ENCODE measurements at regions not wholly inside any gene's neighbourhood (a gene's known extent, or its start where the extent isn't known, plus 50 kb on each side); places are given as distances from the start of the nearest gene placed in this dataset.

DNA sequence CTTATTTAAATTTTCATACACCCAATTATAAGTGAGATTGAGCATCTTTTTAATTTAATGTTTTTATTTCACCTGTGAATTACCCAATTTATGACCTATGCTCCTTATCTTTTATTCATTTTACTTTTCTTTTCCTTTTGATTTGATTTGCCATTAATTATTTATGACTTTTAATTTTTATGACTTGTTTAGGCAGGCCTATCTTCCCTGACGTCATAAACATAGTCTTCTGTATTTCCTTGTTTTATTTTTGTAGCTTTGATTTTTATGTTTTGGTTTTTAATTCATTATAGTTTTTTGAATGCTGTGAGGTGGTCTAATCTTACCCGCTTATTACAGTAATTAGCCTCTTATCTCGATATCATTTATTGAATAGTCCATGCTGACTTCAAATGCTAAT lies 467.1 kb upstream of the FAR2 start:
- Histone ChIP-seq H3K4me1 (no peaks in the 10 kb centered on the region), H3K9me3 (no peaks in the 10 kb centered on the region), H3K27me3 (replicated peaks; ENCODE audit: control insufficient read depth, insufficient read depth, low read length) (no peaks in the 10 kb centered on the region), H3K4me3 (ENCODE audit: low read depth, low read length) (no peak overlapping the region), H3K36me3 (ENCODE audit: control insufficient read depth, insufficient read depth, low read length) (no peaks in the 10 kb centered on the region)
- intact Hi-C loops (cut with micrococcal nuclease; ENCODE audit: unreplicated experiment) = no loop called here
- BruUV-seq (replicated peaks) = no TSS peak
- Mint-ChIP-seq H3K36me3 (ENCODE audit: insufficient read depth, unreplicated experiment) (no peaks in the 10 kb centered on the region), H3K4me1 (ENCODE audit: low read depth, unreplicated experiment) (no peaks in the 10 kb centered on the region), H3K4me3 (ENCODE audit: unreplicated experiment) (no peak overlapping the region), H3K9me3 (ENCODE audit: unreplicated experiment) (no peaks in the 10 kb centered on the region), H3K27ac (ENCODE audit: unreplicated experiment) (no peak overlapping the region), H3K27me3 (ENCODE audit: insufficient read depth, unreplicated experiment) (peaks cover 2% of the 10 kb centered on the region)
- DNase-seq = no peak
- CTCF ChIA-PET = no interaction called here
- POLR2A ChIA-PET = no interaction called here
- TF ChIP-seq, protein P1, sequence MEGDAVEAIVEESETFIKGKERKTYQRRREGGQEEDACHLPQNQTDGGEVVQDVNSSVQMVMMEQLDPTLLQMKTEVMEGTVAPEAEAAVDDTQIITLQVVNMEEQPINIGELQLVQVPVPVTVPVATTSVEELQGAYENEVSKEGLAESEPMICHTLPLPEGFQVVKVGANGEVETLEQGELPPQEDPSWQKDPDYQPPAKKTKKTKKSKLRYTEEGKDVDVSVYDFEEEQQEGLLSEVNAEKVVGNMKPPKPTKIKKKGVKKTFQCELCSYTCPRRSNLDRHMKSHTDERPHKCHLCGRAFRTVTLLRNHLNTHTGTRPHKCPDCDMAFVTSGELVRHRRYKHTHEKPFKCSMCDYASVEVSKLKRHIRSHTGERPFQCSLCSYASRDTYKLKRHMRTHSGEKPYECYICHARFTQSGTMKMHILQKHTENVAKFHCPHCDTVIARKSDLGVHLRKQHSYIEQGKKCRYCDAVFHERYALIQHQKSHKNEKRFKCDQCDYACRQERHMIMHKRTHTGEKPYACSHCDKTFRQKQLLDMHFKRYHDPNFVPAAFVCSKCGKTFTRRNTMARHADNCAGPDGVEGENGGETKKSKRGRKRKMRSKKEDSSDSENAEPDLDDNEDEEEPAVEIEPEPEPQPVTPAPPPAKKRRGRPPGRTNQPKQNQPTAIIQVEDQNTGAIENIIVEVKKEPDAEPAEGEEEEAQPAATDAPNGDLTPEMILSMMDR (IDR thresholded peaks at IDR 0.05; ENCODE audit: insufficient read depth in 1 of 2, low read depth in 1 of 2, low read length in 1 of 2, severe bottlenecking in 1 of 2, unreplicated experiment in 1 of 2) = no peak

- Mint-ChIP-seq H3K27me3 (ENCODE audit: insufficient read depth, unreplicated experiment) (peaks cover 2% of the 10 kb centered on the region), H3K4me3 (ENCODE audit: unreplicated experiment) (no peak overlapping the region), H3K36me3 (ENCODE audit: insufficient read depth, unreplicated experiment) (no peaks in the 10 kb centered on the region), H3K4me1 (ENCODE audit: low read depth, unreplicated experiment) (no peaks in the 10 kb centered on the region), H3K27ac (ENCODE audit: unreplicated experiment) (no peak overlapping the region), H3K9me3 (ENCODE audit: unreplicated experiment) (no peaks in the 10 kb centered on the region)
- POLR2A ChIA-PET = no interaction called here
- DNase-seq = no peak
- no peak overlapping the region for H3K4me3 ChIP-seq (ENCODE audit: low read depth, low read length)
- intact Hi-C loops (cut with micrococcal nuclease; ENCODE audit: unreplicated experiment) = no loop called here
- CTCF ChIA-PET = no interaction called here
- H3K27me3 ChIP-seq (replicated peaks; ENCODE audit: control insufficient read depth, insufficient read depth, low read length) = no peaks in the 10 kb centered on the region
- no peaks in the 10 kb centered on the region for H3K36me3 ChIP-seq (ENCODE audit: control insufficient read depth, insufficient read depth, low read length)
- BruUV-seq (replicated peaks) = no TSS peak
- H3K9me3 ChIP-seq = no peaks in the 10 kb centered on the region
- TF ChIP-seq, protein P1 (IDR thresholded peaks at IDR 0.05; ENCODE audit: insufficient read depth in 1 of 2, low read depth in 1 of 2, low read length in 1 of 2, severe bottlenecking in 1 of 2, unreplicated experiment in 1 of 2) = no peak
- no peaks in the 10 kb centered on the region for H3K4me1 ChIP-seq
These were observed 465.7 kb upstream of the FAR2 start for GRCh38 chr12:28683366-28683765.

- DNase-seq = no peak
- Histone ChIP-seq H3K9me3 (no peaks in the 10 kb centered on the region), H3K4me1 (no peaks in the 10 kb centered on the region), H3K27me3 (replicated peaks; ENCODE audit: control insufficient read depth, insufficient read depth, low read length) (no peaks in the 10 kb centered on the region), H3K36me3 (ENCODE audit: control insufficient read depth, insufficient read depth, low read length) (no peaks in the 10 kb centered on the region), H3K4me3 (ENCODE audit: low read depth, low read length) (no peak overlapping the region)
- TF ChIP-seq, protein P1 (IDR thresholded peaks at IDR 0.05; ENCODE audit: insufficient read depth in 1 of 2, low read depth in 1 of 2, low read length in 1 of 2, severe bottlenecking in 1 of 2, unreplicated experiment in 1 of 2) = no peak
- no TSS peak for BruUV-seq (replicated peaks)
- H3K4me1 Mint-ChIP-seq (ENCODE audit: low read depth, unreplicated experiment) = no peaks in the 10 kb centered on the region
- no peak overlapping the region for H3K27ac Mint-ChIP-seq (ENCODE audit: unreplicated experiment)
- peaks cover 4% of the 10 kb centered on the region for H3K27me3 Mint-ChIP-seq (ENCODE audit: insufficient read depth, unreplicated experiment)
- no peaks in the 10 kb centered on the region for H3K9me3 Mint-ChIP-seq (ENCODE audit: unreplicated experiment)
- H3K36me3 Mint-ChIP-seq (ENCODE audit: insufficient read depth, unreplicated experiment) = no peaks in the 10 kb centered on the region
- no peak overlapping the region for H3K4me3 Mint-ChIP-seq (ENCODE audit: unreplicated experiment)
- CTCF ChIA-PET = no interaction called here
- POLR2A ChIA-PET = no interaction called here
- intact Hi-C loops (cut with micrococcal nuclease; ENCODE audit: unreplicated experiment) = no loop called here
These were observed 459.5 kb upstream of the FAR2 start for GRCh38 chr12:28689398-28690175.
